Fibroblast of the conjunctiva (primary cell): ENCODE measurements at regions not wholly inside any gene's neighbourhood (a gene's known extent, or its start where the extent isn't known, plus 50 kb on each side); places are given as distances from the start of the nearest gene placed in this dataset.
"Not testable (repeated sequence)": the region's sequence is repeated elsewhere in the genome, so short reads cannot be mapped to it uniquely, and the experiment has no call there.

Experiments
- DNase-seq: peaks from one replicate; pipeline ENCODE4 v3.0.0-alpha.2; 2010; ENCODE audit warnings: low read depth

- no peak for DNase-seq
These were observed 207.1 kb upstream of the PCDH18 start for GRCh38 chr4:137739391-137739790.

GRCh38 chr4:137738375-137738990 is 206.2 kb upstream of the PCDH18 start:
- no peak for DNase-seq

- peak; percentile 16 for DNase-seq
These were observed 203.3 kb upstream of the PCDH18 start for GRCh38 chr4:137735561-137736104.

- not testable (repeated sequence) for DNase-seq
These were observed 201.2 kb upstream of the PCDH18 start for GRCh38 chr4:137733174-137734141.

- DNase-seq: no peak
These were observed 190.6 kb upstream of the PCDH18 start for GRCh38 chr4:137722910-137723309.

DNA sequence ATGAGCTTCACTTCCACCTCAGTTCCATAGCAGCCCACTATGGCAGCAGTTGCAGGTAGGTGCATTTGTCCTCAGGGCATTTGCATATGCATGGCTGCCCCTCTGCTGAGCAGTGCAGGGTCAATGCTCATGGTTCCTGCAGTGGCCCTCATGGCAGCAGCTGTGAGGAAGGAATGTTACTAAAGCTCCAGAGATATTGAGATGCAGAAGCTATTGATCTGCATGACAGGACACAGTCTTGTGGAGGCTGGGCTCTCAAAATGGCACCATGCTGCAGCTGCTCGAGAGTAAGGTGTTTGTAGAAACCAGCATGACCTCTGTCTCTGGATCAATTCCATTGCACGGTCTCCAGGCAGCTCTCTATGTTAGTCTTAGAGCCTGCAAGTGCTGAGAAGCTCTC is 179.2 kb upstream of the PCDH18 start:
- no peak for DNase-seq

DNA sequence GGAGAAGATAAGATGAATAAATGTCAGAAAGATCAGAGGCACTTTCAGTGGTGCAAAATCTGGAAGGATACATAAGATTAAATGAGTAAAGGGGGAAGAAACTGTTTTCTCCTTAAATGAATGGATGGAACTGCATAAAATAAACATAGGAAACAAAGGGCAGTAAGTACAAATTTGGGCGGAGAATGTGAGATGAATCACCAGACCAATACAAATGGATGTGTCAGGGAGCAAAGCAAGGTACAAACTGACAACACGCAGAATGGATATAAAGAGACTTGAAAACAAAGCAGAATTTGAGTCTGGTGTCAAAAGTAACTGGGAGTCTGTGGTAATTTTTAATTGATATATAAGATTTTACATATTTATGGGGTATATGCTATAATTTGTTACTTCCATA is 175.3 kb upstream of the PCDH18 start:
- DNase-seq: peak; percentile 26

GRCh38 chr4:137707102-137707620 is 174.9 kb upstream of the PCDH18 start:
- no peak for DNase-seq

DNA sequence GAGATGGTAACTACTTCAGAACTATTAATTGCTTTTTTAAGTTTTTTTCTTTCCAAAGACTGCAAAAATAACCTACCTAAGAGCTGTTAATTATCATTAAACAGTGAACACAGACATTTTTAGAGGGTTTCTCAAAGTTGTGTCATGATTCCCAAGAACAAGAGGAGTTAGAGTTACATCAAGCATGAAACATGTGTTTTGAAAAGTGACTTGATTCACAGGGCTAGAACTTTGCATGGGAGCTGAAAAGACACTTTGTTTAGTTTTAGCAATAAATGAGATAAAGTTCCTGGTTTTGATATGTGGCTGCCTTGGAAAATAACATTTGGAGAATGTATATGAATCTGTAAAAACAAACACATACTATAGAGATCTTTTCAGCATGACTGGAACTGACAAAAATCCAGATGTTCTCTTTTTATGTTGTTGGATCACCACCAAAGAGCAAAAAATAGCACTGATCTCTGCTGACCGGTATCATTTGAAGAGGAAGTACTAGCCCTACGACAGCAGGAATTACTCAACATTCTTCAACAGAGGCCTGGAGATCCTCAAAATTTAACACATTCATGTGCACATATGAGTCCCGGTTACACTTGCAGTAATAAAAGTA is 173.0 kb upstream of the PCDH18 start:
- DNase-seq: peak; percentile 85

- DNase-seq: no peak
These were observed 170.9 kb upstream of the PCDH18 start for GRCh38 chr4:137703195-137703594.

GRCh38 chr4:137702512-137702911 is 170.2 kb upstream of the PCDH18 start:
- no peak for DNase-seq

- DNase-seq: no peak
These were observed 169.1 kb upstream of the PCDH18 start for GRCh38 chr4:137701401-137701800.

DNA sequence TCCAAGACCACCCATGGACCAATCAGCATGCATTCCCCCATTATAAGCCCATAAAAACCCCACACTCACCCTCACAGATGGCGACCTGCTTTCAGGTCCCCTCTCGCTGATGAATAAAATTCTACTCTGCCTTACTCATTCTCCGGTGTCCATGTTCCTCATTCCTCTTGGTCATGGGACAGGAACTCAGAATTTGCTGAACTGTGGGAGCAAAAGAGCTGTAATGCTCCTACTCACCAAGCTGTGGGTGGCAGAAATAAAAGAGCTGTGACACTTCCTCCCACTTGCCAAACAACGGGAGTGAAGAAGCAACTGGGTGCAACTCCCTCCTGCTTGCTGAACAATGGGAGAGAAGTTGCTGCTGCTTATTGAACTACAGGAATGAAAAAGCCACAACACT is 168.5 kb upstream of the PCDH18 start:
- DNase-seq: no peak

DNA sequence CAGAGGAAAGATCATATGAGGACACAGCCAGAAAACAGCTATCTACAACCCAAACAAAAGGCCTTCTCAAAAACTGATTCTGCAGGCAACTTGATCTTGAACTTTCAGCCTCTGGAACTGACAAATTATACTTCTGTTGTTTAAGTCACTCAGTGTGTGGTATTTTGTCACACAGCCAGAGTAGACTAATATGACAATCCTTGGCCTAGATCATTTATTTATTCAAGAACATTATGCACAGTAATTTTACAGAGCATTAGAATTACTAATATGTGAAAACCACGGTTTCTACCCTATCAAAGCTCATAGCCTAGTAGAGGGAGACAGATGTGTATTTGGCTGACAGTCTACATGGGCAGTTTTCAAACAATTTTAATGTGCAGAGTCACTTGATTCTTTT is 167.8 kb upstream of the PCDH18 start:
- DNase-seq: no peak

- DNase-seq: no peak
These were observed 161.8 kb upstream of the PCDH18 start for GRCh38 chr4:137694138-137694537.

DNA sequence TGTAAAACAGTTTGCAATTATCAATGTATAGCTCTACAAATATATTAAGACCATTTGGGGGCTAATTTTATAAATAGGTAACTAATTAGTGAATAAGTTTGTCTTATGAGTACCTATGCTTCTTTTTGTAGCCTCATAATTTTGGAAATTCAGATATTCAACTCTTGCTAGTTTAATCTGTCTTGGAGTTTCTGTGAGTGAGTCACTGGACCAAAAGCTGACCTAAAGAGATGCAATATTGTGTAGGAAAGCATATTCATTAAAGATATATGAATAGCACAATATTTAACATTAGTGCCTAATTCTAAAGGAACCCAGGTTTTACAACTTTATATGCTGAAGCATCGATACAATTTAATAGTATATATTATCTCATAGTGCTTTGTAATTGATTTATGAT is 161.3 kb upstream of the PCDH18 start:
- no peak for DNase-seq

- no peak for DNase-seq
These were observed 159.9 kb upstream of the PCDH18 start for GRCh38 chr4:137692205-137692604.

DNA sequence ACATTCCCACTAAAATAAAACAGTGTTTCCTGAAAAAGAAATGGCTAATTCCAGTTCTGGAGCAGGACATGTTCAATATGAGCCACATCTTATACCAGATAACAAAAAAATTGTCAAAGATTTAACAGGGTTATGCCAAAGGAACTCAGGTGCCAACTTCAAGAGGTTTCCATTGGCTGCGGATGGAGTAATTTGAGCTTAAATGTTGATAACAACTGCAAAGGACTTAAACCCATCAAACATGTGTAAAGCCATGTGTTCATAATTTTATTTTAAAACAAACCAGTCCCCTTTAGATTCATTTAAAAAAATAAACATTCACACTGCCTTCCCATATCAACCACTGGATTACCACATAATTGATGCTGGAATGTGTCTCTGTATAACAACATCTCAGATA is 156.4 kb upstream of the PCDH18 start:
- DNase-seq: no peak

DNA sequence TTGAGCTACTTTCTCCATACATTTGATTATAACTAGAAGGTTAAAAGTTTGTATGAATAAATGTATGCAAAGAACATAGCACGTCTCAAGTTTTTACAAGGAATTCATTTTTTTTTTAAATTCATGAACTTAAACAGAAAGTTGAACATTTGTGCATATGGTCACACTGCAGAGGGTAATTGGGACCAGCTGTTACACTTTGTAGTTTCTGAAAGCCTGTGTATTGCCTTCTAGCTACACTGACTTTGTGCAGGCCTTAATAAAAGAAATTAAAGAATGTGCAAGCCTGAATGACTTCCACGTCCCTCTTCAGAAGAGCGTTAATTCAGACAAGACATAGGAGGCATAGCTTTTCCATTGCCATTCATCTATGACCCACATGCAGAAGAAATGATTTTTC is 153.1 kb upstream of the PCDH18 start:
- no peak for DNase-seq

DNA sequence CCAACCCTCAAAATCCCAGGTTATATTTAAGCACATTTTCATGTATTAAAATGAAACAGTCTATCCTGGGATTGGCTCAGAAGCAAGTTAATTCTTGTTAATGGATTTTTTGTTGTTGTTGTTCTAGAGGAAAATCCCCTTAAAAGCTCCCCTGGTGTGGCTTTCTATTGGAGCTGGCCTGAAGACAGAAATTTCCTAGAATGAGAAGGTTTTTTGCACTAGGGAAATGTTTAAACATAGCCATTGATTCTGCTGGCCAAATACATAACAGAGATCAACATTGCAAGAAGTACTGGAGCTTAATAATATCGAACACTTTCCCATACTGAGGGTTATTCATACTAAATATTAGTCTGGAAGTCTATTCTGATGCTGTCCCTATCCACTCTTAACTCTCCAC is 148.8 kb upstream of the PCDH18 start:
- no peak for DNase-seq

DNA sequence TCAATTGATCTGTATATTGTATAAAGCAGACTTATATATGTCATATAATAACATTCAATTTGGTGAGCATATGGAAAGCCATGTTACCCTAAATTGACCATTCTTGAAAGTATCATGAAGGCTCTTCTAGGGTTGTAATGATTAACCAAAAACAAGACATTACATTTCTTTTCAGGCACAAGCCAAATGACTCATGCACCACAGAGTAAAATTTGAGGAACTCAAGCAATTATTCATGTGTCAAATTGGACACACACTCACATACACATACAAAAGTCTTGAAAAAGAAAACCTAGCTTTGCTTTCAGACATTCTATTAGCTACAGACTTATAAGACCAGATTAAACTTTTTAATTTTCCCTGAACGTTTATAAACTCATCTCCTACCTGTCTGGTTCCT is 146.5 kb upstream of the PCDH18 start:
- DNase-seq: no peak

DNA sequence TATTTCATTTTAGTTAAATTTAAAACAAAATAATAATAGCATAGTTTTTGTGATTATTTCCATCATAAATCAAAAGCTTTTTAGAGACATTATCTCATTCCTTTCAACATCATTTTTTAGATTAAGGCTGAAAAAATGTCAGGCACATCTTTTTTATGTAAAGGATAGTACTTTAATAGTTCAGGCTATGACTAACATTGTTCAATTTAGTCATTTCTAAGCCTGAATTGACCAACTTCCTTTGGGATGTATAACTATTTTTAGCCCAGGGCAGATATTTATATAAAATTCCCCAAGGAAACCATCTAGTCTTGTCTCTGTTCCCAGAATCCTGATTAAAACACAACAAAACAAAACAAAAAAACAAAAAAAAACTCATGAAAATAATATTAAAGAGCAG is 145.6 kb upstream of the PCDH18 start:
- no peak for DNase-seq
